HEK293T (cell line): ENCODE measurements at regions not wholly inside any gene's neighbourhood (a gene's known extent, or its start where the extent isn't known, plus 50 kb on each side); places are given as distances from the start of the nearest gene placed in this dataset.

Experiments
- BHLHE40 ChIP-seq: fragments of 450-650 bp; IDR thresholded peaks from 2 replicates; pipeline ENCODE4 v1.6.1; 2016; ENCODE audit warnings: mild to moderate bottlenecking, moderate library complexity, borderline replicate concordance
- CTBP1 ChIP-seq: fragments of 450-650 bp; IDR thresholded peaks from 2 replicates; pipeline ENCODE4 v1.6.1; 2016; ENCODE audit warnings: borderline replicate concordance
- ELF4 ChIP-seq: fragments of 450-650 bp; IDR thresholded peaks from 2 replicates; pipeline ENCODE4 v1.6.1; 2017; ENCODE audit warnings: antibody characterized with exemption
- FOXM1 ChIP-seq: fragments of 450-650 bp; IDR thresholded peaks from 2 replicates; pipeline ENCODE4 v1.6.1; 2017; ENCODE audit warnings: mild to moderate bottlenecking, borderline replicate concordance
- L3MBTL2 ChIP-seq: fragments of 450-650 bp; conservative IDR thresholded peaks from 2 replicates; pipeline ENCODE4 v1.6.1; 2016; ENCODE audit warnings: mild to moderate bottlenecking
- LEF1 ChIP-seq: fragments of 450-650 bp; IDR thresholded peaks from 2 replicates; pipeline ENCODE4 v1.6.1; 2017; ENCODE audit warnings: mild to moderate bottlenecking, borderline replicate concordance
- NFRKB ChIP-seq: fragments of 450-650 bp; IDR thresholded peaks from 2 replicates; pipeline ENCODE4 v1.6.1; 2016; ENCODE audit warnings: mild to moderate bottlenecking, moderate library complexity
- SP1 ChIP-seq: fragments of 450-650 bp; IDR thresholded peaks from 2 replicates; pipeline ENCODE4 v1.6.1; 2017
- TARDBP ChIP-seq: fragments of 450-650 bp; IDR thresholded peaks from 2 replicates; pipeline ENCODE4 v1.6.1; 2016
- ZNF384 ChIP-seq: fragments of 450-650 bp; IDR thresholded peaks from 2 replicates; pipeline ENCODE4 v1.6.1; 2016
- TF ChIP-seq, protein P1 (sequence below): fragments of 450-650 bp; IDR thresholded peaks from 2 replicates; pipeline ENCODE4 v1.6.1; 2016

- TF ChIP-seq BHLHE40, result no peak
- no peak for TF ChIP-seq ZNF384
- no peak for TF ChIP-seq SP1
- no peak for TF ChIP-seq NFRKB
- TF ChIP-seq ELF4, result no peak
- TF ChIP-seq L3MBTL2, result no peak
- TF ChIP-seq FOXM1, result no peak
- no peak for TF ChIP-seq LEF1
- TF ChIP-seq TARDBP, result no peak
- no peak for TF ChIP-seq CTBP1
- TF ChIP-seq, protein P1, sequence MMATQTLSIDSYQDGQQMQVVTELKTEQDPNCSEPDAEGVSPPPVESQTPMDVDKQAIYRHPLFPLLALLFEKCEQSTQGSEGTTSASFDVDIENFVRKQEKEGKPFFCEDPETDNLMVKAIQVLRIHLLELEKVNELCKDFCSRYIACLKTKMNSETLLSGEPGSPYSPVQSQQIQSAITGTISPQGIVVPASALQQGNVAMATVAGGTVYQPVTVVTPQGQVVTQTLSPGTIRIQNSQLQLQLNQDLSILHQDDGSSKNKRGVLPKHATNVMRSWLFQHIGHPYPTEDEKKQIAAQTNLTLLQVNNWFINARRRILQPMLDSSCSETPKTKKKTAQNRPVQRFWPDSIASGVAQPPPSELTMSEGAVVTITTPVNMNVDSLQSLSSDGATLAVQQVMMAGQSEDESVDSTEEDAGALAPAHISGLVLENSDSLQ, result no peak
These were observed 343.1 kb downstream of the OXSM start for GRCh38 chr3:26132942-26133341.
